Eye (tissue), 1 donor: ENCODE measurements at regions not wholly inside any gene's neighbourhood (a gene's known extent, or its start where the extent isn't known, plus 50 kb on each side); places are given as distances from the start of the nearest gene placed in this dataset.
A peak's percentile ranks its signal among the peaks of the same experiment; 100 is the strongest.

ENCODE experiments used
- DNase-seq: peaks from one replicate; pipeline ENCODE4 v3.0.0-alpha.2; 2015

DNA sequence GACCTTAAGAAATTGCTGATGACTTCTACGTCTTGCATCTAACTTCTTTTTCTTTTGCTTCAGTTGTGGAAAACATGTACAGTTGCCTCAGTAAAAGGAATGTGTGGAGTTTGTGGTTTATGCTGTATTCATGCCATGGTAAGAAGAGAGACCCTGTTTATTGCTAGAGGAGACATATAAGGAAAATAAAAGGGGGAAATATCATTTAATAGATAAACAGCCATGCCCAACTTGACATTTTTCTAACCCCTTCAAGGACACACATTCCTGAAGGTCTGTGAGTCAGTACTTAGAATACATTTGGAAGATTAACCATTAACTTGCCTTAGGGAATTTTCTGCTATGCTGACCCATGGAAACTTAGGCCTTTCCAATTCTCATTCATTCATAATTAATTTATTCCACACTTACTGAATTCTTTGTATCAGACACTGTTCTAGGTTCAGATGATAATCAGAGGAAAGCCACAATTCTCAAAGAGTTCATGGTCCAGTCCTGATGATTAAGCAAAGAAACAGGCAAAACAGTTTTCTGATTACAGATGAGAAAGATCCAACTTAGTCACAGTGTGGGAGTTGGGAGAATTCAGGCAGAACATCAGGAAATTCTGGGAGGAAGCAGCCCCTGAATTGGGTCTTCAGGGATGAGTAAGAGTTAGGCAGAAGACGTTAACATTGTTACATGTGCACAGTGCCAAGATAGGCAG is 329.8 kb upstream of the RASGRP1 start:
- DNase-seq = no peak

DNA sequence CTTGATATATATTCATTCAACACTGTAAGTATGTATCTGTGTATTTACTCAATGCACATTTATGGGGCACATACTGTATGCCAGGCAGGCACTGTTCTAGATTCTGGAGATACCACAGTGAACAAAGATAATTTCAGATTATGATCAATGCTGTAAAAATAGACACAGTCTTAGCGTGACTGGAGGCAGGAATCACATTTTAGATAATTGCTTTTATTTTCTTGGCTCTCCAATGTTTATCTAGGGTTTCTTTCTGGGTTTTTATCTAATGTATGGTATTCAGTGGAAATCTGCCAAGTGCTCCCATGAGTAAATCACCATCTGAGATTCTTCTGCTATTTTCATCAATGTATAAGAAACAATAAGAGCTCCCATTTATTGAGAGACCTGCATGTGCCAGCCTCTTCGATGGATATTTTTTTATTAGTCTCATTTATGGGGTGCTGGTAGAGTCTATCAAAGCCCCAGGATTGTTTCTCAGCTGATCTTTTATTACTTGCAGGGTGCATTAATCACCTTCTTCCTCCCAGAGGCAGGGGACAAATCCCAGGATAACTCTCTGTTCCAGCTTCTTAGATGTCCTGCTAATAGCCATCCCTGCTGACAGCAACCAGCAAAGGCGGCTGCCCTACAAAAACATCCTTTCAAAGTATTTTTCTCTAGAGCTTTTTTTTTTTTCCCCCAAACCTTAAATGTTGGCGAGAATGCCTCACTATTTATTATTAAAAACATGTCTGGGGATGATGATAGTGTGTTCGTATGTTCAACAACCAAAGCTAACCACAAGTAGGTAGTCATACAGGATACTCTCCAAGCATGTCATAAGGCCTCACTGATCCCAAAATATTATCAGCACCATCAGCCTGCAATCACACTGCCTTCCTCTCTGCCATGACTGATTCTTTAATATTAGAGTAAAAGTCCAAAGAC is 331.0 kb upstream of the RASGRP1 start:
- no peak for DNase-seq

DNA sequence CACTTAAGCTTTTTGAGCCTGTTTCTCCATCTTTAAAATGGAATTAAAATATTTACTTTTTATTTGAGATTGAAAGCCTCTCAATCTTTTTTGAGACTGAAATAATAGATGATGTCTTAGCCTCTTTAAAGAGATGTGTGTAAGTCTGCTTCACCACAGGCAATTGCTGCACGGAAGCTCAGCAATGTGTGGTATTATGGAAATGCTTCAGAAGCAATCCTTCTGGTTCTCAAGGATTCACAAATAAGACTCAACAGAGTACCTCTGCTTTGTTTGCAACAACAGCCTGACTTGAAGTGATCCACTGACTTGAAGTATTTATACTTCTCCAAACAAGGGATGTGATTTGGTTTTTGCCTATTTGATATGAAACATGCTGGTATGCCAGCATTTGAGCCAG is 332.0 kb upstream of the RASGRP1 start:
- DNase-seq = no peak

DNA sequence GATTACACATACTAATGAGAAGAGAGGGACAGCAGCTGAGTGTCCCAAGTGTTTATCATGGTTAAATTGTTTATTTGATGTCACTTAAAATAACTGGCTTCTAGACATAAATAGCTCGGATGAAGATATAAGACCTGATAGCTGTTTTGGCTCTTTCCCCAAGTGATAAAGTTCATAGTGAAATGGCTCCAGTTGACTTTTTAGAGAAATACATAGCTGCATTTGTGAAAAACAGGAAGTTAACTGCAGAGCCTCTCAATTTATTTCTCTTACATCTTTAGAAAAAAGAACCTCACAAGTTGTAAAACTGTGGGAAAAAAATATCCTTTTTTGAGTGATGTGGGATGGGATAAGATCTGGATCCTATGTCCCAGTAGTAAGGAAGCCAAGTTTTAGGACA is 332.9 kb upstream of the RASGRP1 start:
- no peak for DNase-seq

DNA sequence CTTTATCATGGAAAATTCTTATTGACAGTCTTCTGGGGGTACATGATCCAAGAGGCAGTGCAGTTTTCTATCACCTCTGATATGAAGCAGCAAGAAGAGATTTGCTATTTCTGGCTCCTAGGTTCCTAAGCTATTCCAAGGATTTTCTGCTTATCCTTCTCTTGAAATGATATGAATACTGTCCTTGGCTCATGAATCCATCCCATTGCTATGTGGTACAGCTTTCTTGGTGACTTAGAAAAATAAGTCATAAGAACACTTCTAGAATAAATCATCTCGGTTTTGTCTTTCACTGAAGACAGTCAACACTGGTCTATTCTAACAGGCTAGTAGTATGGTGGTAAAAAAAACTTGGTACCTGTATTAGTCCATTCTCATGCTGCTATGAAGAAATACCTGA is 333.6 kb upstream of the RASGRP1 start:
- DNase-seq = no peak

DNA sequence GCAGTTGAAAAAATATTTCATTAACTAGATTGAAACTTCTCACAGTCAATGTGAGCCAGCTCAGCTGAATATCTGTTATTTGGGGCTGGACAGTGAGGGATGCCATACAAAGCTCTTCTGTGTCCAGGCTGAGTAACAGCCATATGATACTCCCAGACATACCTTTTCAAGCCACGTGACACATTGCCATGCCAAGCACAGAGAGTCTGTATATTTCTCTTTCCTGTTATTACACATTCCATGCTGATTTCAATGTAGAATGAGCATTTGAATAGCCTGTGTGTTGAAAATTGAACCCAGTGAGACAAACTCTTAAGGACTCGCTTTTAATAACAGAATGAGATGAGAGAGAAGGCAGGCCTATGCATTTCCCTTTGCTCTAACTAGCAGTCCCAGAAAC is 334.7 kb upstream of the RASGRP1 start:
- DNase-seq = no peak

DNA sequence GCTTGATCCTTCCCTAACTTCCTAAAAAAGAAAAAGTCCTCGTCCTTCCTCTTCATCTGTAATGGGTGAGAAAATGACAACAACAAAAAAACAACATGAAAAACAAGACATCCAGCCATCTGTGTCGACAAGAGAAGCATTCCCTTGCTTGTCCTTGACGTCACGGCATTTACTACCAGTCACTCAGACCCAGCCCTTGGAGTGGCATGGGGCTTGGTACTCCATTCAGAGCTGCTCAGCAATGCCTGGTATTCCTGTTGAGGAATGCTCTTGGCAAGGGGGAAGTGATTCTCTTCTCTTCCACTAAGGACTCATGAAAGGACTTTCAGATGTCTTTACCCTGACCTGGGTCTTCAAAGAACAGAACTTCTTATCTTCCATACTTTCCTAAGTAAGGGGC is 339.7 kb upstream of the RASGRP1 start:
- DNase-seq = no peak

DNA sequence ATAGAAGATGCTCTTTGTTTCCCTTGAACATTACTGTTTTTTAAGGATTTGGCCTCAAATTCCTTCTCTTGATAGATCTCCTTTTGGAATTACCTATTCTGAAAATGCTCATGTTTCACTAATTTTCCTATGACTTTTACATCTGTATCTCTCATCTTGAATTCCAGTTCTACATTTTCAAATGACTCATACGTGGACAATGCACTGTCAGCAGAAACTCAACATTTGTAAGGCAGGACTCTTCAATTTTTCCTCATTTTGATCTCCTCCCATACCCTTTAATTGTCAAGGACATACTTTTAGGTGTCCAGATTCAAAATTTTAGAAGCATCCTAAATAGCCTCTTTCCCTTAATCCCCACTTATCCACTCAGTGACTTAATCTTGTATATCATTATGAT is 341.0 kb upstream of the RASGRP1 start:
- no peak for DNase-seq

DNA sequence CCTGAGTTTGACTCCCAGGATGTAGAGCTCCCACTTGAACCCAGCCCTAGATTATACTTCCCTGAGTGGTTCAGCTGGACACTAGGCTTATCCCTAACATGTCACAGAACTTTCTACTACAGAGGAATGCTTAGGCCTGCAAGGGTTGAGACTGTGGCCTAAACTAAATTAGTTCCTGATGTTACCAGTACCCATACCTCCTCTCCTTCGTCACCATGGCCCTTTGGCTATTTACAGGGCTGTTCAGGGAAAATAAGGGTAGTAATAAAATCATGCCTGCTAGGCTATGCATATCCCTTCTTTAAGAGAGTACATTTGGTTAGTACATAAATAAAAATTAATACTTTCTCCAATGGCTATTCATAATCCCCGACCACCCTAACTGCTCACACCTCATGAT is 356.4 kb upstream of the RASGRP1 start:
- no peak for DNase-seq

DNA sequence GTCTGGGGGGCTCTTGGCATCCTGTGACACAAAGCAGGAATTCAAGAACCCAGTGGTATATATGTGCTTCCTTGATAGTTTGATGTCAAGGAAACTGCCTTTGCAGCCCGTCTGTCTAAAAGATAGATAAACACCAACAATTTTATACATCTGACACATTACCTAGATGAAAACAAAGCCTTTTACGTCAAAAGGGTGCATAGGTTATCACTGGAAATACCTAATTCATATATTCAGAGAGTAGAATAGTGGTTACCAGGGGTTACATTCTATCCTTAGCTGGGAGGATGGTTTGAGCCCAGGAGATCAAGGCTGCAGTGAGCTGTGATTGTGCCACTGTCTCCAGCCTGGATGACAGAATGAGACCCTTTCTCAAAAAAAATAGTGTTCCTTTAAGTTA is 356.9 kb upstream of the RASGRP1 start:
- DNase-seq = no peak

DNA sequence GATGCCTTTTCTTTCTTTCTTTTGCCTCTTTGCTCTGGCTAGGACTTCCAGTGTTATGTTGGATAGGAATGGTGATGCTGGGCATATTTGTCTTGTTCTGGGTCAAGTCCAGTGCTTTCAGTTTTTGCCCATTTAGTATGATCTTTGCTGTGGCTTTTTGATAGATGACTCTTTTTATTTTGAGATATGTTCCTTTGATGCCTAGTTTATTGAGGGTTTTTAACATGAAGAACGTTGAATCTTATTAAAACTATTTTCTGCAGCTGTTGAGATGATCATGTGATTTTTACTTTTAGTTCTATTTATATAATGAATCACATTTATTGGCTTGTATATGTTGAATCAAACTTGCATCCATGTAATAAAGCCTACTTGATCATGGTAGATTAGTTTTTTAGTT is 363.8 kb upstream of the RASGRP1 start:
- no peak for DNase-seq

DNA sequence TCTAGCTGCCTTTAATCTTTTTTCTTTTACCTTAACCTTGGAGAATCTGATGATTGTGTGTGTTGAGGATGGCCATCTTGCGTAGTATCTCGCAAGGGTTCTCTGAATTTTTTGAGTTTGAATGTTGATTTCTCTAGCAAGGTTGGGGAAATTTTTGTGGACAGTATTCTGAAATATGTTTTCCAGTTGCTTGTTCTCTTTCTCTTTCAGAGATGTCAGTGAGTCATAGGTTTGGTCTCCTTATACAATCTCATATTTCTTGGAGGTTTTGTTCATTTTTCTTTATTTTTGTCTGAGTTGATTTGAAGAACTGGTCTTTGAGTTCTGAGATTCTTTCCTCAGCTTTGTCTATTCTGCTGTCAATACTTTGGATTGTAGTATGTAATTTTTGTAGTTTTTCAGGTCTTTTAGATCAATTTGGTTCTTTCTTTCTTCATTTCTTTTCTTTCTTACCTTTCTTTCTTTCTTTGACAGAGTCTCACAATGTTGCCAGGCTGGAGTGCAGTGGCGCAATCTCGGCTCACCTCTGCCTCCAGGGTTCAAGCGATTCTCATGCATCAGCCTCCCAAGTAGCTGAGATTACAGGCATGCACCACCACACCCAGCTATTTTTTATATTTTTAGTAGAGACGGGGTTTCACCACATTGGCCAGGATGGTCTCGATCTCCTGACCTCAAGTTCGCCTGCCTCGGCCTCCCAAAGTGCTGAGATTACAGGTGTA is 366.4 kb upstream of the RASGRP1 start:
- DNase-seq = no peak

DNA sequence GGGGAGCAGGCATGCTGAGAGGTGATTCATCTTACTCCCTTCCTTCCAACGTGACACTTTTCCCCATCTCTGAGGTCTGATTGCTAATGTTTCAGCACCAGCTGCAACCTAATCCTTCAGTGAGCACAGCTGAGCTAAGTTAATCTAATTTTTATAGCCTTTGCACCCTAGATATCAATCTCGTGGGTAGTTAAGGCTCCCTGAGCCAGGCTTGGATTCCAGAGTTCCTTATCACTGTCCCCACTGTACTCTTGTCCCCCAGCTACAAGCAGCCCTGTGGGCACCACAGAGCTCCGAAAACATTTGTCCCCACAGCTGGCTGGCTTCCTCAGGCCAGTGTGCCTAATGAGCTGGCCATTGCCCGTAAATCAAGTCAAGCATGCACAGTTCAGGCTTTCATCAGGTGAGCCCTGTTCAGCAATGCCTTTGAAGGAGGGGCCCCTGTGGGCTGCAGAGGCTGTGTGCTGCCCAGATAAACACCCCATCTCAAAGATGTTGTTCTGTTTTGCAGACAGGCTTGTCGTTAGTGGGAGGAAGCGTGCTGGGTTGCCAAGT is 376.9 kb upstream of the RASGRP1 start:
- peak; percentile 51 for DNase-seq

DNA sequence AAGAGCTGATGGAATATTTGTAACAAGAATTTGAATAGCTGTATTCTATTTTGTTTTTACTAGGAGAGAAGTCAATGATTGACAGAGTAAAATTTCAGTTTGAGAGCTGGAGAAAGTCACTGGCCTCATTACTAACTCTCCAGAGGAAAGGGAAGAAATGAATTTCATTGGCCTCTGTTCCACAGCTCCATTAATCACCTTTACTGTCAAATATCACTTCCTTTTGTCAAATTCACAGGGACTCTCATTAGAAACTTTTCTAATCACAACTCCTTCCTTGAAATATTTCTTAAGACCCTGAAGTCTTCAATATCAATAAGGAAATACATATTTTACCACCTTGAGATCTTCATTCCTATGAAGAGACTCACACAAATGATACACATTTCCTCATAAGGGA is 379.9 kb upstream of the RASGRP1 start:
- DNase-seq = no peak

DNA sequence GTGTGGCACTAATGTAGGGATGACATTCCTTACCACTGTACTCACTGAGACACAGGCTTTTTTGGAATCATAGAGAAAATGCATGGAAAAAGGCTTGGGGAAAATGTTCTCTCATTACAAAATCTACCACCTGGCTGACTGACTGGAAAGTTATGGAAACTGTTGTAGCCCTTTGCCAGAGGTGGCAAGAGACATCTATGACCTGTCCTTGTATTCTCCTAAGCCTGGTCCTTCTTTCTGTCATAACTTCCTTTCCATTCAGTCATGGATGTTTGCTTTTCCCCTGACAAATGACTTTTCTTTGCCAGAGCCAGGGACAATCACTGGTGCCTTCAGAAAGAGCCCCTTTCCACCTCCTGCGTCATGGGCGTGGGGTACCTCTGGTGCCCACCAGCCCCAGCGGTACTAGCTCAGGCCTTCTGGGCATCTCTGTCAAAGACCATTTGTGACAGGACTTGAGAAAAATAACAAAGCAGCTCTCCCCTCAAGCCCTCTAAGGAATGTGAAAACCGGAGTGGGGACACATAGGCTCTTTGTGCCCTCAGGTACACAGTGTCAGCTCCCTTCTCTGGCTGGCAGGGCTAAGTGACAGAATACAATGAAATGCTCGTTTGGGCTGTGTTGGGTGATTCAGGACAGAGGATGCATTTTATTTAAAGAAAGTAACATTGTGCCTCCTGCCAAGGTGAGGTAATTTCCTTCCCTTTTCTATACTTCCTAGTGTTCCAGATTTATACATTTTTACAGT is 381.1 kb upstream of the RASGRP1 start:
- DNase-seq = no peak

DNA sequence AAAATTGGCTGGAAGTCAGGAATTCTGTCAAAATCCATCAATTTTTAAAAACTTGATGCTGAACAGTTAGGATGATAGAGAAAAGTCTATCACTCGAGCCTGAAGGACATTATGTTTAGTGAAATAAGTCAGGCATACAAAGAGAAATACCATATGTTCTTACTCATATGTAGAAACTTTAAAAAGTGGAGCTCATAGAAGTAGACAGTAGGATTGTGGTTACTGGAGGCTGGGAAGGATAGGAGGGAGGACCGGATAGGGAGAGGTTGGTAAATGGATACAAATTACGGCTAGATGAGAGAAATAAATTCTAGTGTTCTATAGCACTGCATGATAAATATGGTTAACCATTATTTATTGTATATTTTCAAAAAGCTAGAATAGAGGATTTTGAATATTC is 389.5 kb upstream of the RASGRP1 start:
- no peak for DNase-seq

DNA sequence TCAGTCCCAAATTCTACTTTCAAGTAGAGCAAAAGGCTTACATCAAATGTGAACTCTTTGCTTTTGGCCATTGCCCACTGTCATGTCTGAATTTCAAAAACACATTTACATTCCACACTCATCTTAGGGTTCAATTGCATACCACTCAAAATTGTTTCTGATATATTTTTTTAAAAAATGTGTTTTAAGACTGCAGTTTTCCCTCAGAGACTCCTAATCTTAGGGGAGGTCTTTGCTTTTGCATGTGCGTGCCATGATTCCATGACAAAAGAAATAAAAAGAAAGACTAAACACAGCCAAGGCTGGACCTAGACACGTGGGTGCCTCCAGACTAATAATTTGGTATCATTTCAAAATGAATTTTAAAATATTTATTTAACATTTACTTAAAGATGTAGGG is 396.8 kb upstream of the RASGRP1 start:
- no peak for DNase-seq

DNA sequence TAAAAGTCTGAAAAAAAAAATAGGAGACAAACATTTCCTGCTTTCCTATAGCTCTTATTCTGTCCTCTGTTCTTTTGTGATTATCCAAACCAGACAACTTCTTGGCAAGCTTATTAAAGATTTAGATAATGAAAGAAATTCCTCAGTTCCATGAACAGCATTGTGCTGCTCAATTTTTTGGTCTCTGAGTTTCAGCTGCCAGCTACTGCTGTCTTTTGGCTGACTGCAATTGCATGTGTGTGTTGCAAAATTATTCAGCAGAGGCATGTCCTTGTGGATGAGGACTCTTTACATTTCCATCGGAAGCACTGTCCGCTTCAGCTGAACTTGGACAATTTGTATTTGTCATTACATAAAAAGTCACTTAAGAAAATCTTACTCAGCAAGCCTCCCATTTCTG is 397.3 kb upstream of the RASGRP1 start:
- DNase-seq = peak; percentile 2

DNA sequence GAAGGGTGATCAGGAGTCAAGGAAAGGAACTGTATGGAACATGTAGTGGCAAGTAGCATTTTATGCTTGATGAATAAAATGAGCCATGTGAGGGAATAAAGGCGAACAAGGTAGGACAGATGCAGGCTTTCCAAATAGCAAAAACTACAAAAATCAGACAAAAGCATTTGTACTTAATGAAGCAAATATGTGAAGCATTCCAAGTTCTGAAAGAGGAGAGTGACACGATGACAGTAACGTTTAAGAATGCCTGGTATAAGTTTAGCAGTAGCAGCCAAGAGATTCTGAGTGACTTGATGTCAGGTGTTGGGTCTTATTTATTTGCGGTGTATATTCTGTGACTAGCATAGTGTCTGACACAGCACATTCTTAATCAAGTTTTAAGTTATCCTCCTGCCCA is 408.2 kb upstream of the RASGRP1 start:
- no peak for DNase-seq

DNA sequence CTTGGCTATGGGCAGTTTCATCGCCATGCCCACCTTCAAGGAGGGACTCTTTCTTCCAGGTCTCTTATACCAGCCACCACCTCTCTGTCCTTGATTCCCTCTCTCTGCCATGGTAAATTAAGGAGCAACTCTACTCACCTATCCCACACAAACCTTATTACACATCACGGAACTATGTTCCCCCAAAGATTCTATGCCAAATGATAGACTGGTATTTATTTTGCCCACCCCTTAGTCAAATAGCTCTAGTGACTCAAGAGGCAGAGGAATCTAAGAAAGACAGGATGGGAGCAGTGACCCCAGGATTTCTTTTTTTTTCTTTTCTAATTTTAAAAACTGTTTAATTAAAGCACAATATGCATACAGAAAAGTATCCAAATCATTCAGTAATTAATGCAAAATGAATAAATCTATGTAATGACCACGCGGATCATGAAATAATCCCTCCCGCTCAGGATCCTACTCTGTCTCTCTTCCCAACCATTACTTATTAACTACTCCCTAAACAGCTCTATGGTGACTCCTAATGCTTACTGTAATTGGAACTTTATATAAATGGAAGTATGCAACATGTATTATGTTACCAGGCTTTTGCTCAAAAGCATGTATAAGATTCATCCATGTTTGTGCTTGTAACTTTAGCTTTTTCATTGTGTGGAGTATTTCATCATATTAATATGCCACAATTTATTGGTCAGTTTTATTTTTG is 410.8 kb upstream of the RASGRP1 start:
- DNase-seq = no peak

DNA sequence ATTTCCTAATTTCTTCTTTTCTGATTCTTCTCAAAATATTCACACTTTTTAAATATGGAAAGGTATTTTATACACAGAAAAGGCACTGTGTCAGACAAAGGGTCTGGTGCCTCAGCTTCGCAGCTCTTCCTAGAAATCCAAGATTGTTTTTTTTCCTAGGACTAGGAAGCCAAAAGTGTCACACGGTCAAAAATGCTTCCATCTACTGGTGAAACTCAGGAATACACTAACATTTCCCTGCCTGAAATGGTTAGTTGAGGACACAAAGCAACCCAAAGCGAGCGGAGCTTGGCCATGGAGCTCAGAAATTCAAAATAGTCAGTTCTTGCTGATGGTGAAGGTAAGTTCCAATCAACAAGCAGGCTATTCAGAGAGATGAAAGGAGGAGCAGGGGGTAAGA is 426.5 kb upstream of the RASGRP1 start:
- DNase-seq = peak; percentile 28

DNA sequence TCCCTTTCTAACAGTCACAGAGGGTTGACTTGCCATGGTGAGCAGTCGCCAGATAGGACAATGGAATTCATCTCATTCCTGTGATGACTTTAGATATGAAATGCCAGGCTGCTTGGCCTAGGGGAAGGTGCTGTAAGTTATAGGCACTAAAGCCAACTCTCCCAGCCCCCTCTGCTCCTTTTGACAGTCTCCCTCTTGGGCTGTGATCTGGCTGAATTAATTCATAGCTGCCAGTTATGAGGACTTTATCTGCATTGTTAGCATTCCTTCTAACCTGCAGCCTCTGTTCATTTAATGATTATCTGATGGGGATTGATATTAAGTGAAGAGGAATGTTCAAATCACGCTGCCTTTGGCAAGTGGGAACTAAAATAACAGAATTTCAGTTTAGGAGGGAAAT is 427.1 kb upstream of the RASGRP1 start:
- DNase-seq = no peak
